H1 (cell line): ENCODE measurements at regions not wholly inside any gene's neighbourhood (a gene's known extent, or its start where the extent isn't known, plus 50 kb on each side); places are given as distances from the start of the nearest gene placed in this dataset.

Source experiments
- CHD7 ChIP-seq: fragments of 300-600 bp; sonication (generic); IDR thresholded peaks from 2 replicates; pipeline ENCODE4 v1.7.1; 2012; ENCODE audit warnings: low read length, moderate library complexity, mild to moderate bottlenecking, inconsistent platforms; ENCODE audit not compliant: insufficient replicate concordance
- EGR1 ChIP-seq: IDR thresholded peaks from 2 replicates; pipeline ENCODE4 v1.6.1; 2011; ENCODE audit warnings: low read depth, low read length, borderline replicate concordance
- GTF2F1 ChIP-seq: IDR thresholded peaks from 2 replicates; pipeline ENCODE4 v1.6.1; 2012; ENCODE audit warnings: low read depth, low read length, improper control_type of control experiment, borderline replicate concordance
- KDM4A ChIP-seq: IDR thresholded peaks from one replicate; pipeline ENCODE4 v1.7.1; 2012; ENCODE audit warnings: low read depth, mild to moderate bottlenecking, moderate library complexity, low read length, inconsistent platforms; ENCODE audit not compliant: severe bottlenecking
- MAX ChIP-seq: IDR thresholded peaks from 2 replicates; pipeline ENCODE4 v1.6.1; 2012; ENCODE audit warnings: inconsistent platforms
- SP1 ChIP-seq: IDR thresholded peaks from 2 replicates; pipeline ENCODE4 v1.6.1; 2011; ENCODE audit warnings: low read depth, low read length
- SP2 ChIP-seq: IDR thresholded peaks from 2 replicates; pipeline ENCODE4 v1.6.1; 2012; ENCODE audit warnings: mild to moderate bottlenecking, low read length, inconsistent platforms
- TBP ChIP-seq: IDR thresholded peaks from 2 replicates; pipeline ENCODE4 v1.6.1; 2011; ENCODE audit warnings: low read depth, low read length, improper control_type of control experiment
- TCF12 ChIP-seq: IDR thresholded peaks from 2 replicates; pipeline ENCODE4 v1.6.1; 2011; ENCODE audit warnings: low read depth, mild to moderate bottlenecking, low read length
- YY1 ChIP-seq: IDR thresholded peaks from 2 replicates; pipeline ENCODE4 v1.6.1; 2011; ENCODE audit warnings: low read depth, mild to moderate bottlenecking, low read length

- no peak for TF ChIP-seq CHD7
- no peak for TF ChIP-seq KDM4A
- TF ChIP-seq TCF12, result no peak
- no peak for TF ChIP-seq TBP
- no peak for TF ChIP-seq YY1
- no peak for TF ChIP-seq SP2
- no peak for TF ChIP-seq GTF2F1
- TF ChIP-seq SP1, result no peak
- TF ChIP-seq EGR1, result no peak
- TF ChIP-seq MAX, result no peak
These were observed 59.4 kb downstream of the MAGEF1 start (continued) for GRCh38 chr3:184652465-184652864.
